Fibroblast of the aortic adventitia (primary cell): ENCODE measurements at regions not wholly inside any gene's neighbourhood (a gene's known extent, or its start where the extent isn't known, plus 50 kb on each side); places are given as distances from the start of the nearest gene placed in this dataset.

Experiments used
- DNase-seq: peaks from one replicate; pipeline ENCODE4 v3.0.0-alpha.2; 2010; ENCODE audit warnings: low read depth
- H3K4me3 ChIP-seq: 2 replicates; pipeline ENCODE4 v1.5.1; 2011; ENCODE audit warnings: low read depth, mild to moderate bottlenecking, control low read depth, low read length, moderate library complexity
- CTCF ChIP-seq: IDR thresholded peaks from 2 replicates; pipeline ENCODE4 v1.5.1; 2011; ENCODE audit warnings: mild to moderate bottlenecking, low read length, control low read depth, inconsistent platforms; ENCODE audit not compliant: insufficient read depth

DNA sequence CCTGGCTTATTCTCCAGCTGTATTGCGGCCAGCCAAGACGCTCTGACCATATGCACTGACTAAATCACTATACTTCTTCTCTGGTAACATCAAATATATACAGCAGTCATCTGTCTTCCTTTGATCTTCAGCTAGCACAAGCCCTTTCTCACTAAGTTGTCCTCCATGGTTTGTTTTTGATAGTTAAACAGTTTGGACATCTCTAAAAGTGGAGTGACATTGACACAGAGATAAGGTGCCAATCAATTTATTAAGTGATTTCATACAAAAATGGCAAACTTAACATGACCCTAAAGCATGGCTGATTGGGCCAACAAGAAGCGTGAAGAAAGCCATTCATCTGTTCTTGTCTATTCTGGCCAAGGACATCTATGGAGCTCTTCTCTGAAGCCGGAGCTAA lies 334.9 kb downstream of the NKX6-1 start:
- DNase-seq: no peak
- no peak overlapping the region for H3K4me3 ChIP-seq
- no peak for TF ChIP-seq CTCF

GRCh38 chr4:84159762-84160161 lies 339.3 kb downstream of the NKX6-1 start:
- no peak for DNase-seq
- TF ChIP-seq CTCF: peak; percentile 24
- H3K4me3 ChIP-seq: no peak overlapping the region

- TF ChIP-seq CTCF: no peak
- no peak overlapping the region for H3K4me3 ChIP-seq
- DNase-seq: no peak
Measured at GRCh38 chr4:84158670-84159069, 340.4 kb downstream of the NKX6-1 start.

DNA sequence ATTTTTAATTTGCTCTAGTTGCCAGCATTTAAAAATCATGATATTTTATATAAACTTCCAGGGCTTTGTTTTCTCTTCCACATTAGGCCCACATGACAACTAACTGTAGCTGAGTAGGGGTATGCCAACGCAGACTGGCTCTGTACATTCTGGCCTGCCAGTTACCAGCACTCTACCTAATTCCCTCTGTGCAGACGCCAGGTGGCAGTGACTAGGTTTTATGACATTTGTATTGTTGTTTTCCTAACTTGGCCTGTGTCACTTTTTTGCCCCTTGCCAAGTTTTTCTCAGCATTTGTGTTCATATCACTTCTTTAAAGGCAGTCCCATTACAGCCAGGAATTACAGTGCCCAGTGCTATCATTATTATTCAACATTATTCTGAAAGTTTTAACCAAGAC lies 347.5 kb downstream of the NKX6-1 start:
- no peak for DNase-seq
- no peak for TF ChIP-seq CTCF
- no peak overlapping the region for H3K4me3 ChIP-seq

DNA sequence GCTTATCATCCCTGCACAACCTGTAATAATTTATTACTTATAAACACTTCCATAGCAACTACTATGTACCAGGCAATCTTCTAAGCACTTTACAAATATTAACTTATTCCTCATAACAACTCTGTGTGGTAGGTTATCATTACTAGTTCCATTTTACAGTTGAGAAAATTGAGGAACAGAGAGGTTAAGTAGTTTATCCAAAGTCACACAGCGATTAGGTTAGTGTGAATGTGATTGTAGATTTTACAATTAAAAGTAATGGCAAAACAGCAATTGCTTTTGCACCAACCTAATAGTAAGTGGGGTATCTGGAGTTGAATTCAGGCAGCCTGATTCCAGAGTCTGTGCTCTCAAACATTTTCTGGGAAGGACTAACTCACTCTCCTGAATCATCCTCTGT lies 348.9 kb downstream of the NKX6-1 start:
- DNase-seq: no peak
- no peak for TF ChIP-seq CTCF
- H3K4me3 ChIP-seq: no peak overlapping the region

DNA sequence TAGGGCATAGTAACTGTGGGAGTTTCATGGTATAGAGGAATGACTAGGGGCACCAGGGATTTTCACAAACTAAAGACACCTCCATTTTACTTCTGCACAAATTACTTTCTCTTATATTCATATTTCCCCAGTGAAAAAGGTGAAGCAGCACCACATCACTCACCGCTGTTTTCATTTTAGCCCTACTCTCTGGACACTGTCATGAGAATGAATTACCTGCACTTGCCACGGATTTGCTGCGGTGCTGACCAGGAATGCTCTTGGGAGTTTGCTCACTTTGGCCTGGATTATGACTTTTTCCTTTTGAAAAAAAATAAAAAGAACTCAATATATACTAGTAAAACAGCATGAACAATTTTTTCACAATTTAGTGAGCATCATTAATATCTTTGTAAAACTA lies 351.3 kb downstream of the NKX6-1 start:
- no peak overlapping the region for H3K4me3 ChIP-seq
- TF ChIP-seq CTCF: no peak
- no peak for DNase-seq

GRCh38 chr4:84146300-84146959 lies 352.7 kb downstream of the NKX6-1 start:
- H3K4me3 ChIP-seq: no peak overlapping the region
- TF ChIP-seq CTCF: no peak
- no peak for DNase-seq
